ENCODE measurements at regions not wholly inside any gene's neighbourhood (a gene's known extent, or its start where the extent isn't known, plus 50 kb on each side); places are given as distances from the start of the nearest gene placed in this dataset.
"Not testable (repeated sequence)": the region's sequence is repeated elsewhere in the genome, so short reads cannot be mapped to it uniquely, and the experiment has no call there.

DNA sequence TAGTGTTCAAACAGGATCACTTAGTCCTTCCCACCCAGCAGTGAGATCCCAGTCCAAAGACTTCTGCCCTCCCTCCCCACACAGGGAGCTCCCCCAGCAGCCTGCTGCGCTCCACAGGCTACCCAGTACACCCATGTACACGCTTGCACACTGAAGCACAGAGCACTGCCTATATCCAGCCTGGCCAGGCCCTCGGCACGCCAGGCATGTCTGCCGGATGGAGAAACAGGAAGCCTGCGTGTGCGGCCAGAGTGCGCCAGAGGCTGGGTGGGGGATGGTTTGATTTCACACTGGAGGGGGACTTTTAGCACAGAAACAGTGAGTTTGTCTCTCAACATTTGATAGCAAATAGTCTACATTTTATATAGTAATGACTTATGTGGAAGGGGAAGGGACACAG is 833.5 kb upstream of the IGFBP7 start:
- no peak for ATAC-seq (ENCODE audit: insufficient number of reproducible peaks, low FRiP score, low read depth)
- Histone ChIP-seq H3K27me3 (replicated peaks; ENCODE audit: insufficient read depth) (no peaks in the 10 kb centered on the region), H3K9me3 (no peaks in the 10 kb centered on the region), H3K36me3 (no peaks in the 10 kb centered on the region), H3K4me3 (no peak overlapping the region), H3K4me1 (ENCODE audit: control insufficient read depth in 1 of 2, low read depth in 2 of 2) (no peaks in the 10 kb centered on the region), H3K27ac (no peak overlapping the region)
- TF ChIP-seq, protein P1, sequence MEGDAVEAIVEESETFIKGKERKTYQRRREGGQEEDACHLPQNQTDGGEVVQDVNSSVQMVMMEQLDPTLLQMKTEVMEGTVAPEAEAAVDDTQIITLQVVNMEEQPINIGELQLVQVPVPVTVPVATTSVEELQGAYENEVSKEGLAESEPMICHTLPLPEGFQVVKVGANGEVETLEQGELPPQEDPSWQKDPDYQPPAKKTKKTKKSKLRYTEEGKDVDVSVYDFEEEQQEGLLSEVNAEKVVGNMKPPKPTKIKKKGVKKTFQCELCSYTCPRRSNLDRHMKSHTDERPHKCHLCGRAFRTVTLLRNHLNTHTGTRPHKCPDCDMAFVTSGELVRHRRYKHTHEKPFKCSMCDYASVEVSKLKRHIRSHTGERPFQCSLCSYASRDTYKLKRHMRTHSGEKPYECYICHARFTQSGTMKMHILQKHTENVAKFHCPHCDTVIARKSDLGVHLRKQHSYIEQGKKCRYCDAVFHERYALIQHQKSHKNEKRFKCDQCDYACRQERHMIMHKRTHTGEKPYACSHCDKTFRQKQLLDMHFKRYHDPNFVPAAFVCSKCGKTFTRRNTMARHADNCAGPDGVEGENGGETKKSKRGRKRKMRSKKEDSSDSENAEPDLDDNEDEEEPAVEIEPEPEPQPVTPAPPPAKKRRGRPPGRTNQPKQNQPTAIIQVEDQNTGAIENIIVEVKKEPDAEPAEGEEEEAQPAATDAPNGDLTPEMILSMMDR (IDR thresholded peaks at IDR 0.05), result no peak
- no peak for DNase-seq (ENCODE audit: low spot score)

GRCh38 chr4:57937326-57937725 is 827.1 kb upstream of the IGFBP7 start:
- not testable (repeated sequence) for H3K4me3 ChIP-seq; ATAC-seq (ENCODE audit: insufficient number of reproducible peaks, low FRiP score, low read depth); H3K27ac ChIP-seq; H3K9me3 ChIP-seq; H3K27me3 ChIP-seq (replicated peaks; ENCODE audit: insufficient read depth); H3K36me3 ChIP-seq; H3K4me1 ChIP-seq (ENCODE audit: control insufficient read depth in 1 of 2, low read depth in 2 of 2); DNase-seq (ENCODE audit: low spot score)

DNA sequence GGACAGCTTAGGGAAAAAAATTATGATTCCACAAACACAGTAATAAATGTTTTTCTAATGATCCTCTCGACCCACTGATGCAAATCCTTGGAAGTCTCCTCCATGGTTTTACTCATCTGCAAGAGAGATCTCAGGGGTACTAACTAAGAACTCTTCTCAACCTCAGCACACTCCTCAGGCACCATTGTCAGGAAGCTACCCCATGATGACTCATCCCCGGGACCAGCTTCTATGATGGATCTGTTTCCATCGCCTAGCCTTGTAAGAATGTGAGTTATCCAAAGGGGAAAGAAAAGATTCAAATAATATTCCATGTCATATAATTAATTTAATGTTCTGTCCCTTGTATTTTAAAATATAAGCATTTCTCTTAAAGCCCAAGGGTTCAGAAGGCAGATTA is 816.1 kb upstream of the IGFBP7 start:
- ATAC-seq (ENCODE audit: insufficient number of reproducible peaks, low FRiP score, low read depth), result no peak
- Histone ChIP-seq H3K27ac (no peak overlapping the region), H3K4me3 (no peak overlapping the region), H3K27me3 (replicated peaks; ENCODE audit: insufficient read depth) (no peaks in the 10 kb centered on the region), H3K9me3 (no peaks in the 10 kb centered on the region), H3K36me3 (no peaks in the 10 kb centered on the region), H3K4me1 (ENCODE audit: control insufficient read depth in 1 of 2, low read depth in 2 of 2) (no peaks in the 10 kb centered on the region)
- DNase-seq (ENCODE audit: low spot score), result no peak
- TF ChIP-seq, protein P1 (IDR thresholded peaks at IDR 0.05), result no peak

DNA sequence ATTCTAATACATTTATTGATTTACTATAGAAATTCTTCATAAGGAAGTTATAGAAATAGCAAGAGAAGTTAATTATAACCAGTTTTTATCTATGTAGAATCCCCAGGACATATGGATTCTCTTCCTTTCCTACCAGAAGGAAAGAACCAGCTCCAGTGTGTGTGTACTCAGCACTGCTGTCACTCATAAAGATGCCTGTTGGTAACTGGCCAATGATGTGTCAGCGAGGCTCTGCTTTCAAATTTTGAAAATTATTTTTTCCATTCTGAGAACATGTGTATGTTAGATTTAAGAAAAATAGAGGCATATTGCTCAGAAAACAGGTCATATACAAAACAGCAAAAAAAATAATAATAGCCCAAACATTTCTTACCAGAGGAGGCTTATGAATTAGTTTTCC is 814.8 kb upstream of the IGFBP7 start:
- no peak overlapping the region for H3K27ac ChIP-seq
- TF ChIP-seq, protein P1 (IDR thresholded peaks at IDR 0.05), result no peak
- no peaks in the 10 kb centered on the region for H3K4me1 ChIP-seq (ENCODE audit: control insufficient read depth in 1 of 2, low read depth in 2 of 2)
- H3K36me3 ChIP-seq, result no peaks in the 10 kb centered on the region
- DNase-seq (ENCODE audit: low spot score), result no peak
- H3K9me3 ChIP-seq, result no peaks in the 10 kb centered on the region
- no peak for ATAC-seq (ENCODE audit: insufficient number of reproducible peaks, low FRiP score, low read depth)
- H3K4me3 ChIP-seq, result no peak overlapping the region
- H3K27me3 ChIP-seq (replicated peaks; ENCODE audit: insufficient read depth), result no peaks in the 10 kb centered on the region

GRCh38 chr4:57916479-57916878 is 806.3 kb upstream of the IGFBP7 start:
- H3K27ac ChIP-seq, result no peak overlapping the region
- H3K4me3 ChIP-seq, result no peak overlapping the region
- TF ChIP-seq, protein P1 (IDR thresholded peaks at IDR 0.05), result no peak

DNA sequence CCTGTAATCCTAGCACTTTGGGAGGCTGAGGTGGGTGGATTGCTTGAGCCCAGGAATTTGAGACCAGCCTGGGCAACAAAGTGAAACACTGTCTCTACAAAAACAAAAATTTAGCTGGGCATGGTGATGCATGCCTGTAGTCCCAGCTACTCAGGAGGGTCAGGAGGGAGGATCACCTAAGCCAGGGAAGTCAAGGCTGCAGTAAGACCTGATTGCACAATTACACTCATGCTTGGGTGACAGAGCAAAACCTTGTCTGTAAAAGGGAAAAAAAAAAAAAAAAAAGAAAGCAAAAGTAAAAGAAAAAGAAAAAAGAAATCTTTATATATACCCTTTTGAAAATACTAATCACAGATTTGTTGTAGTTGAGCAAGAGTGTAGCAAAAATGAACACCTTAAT is 801.0 kb upstream of the IGFBP7 start:
- Histone ChIP-seq H3K4me1 (ENCODE audit: control insufficient read depth in 1 of 2, low read depth in 2 of 2) (no peaks in the 10 kb centered on the region), H3K4me3 (no peak overlapping the region), H3K27ac (no peak overlapping the region), H3K27me3 (replicated peaks; ENCODE audit: insufficient read depth) (no peaks in the 10 kb centered on the region), H3K9me3 (no peaks in the 10 kb centered on the region), H3K36me3 (no peaks in the 10 kb centered on the region)
- DNase-seq (ENCODE audit: low spot score) (no peak), ATAC-seq (ENCODE audit: insufficient number of reproducible peaks, low FRiP score, low read depth) (no peak)
- TF ChIP-seq, protein P1 (IDR thresholded peaks at IDR 0.05), result no peak

More at GRCh38 chr4:57916479-57916878, 806.3 kb upstream of the IGFBP7 start:
- no peak for DNase-seq (ENCODE audit: low spot score)
- H3K27me3 ChIP-seq (replicated peaks; ENCODE audit: insufficient read depth), result no peaks in the 10 kb centered on the region
- no peaks in the 10 kb centered on the region for H3K36me3 ChIP-seq
- H3K4me1 ChIP-seq (ENCODE audit: control insufficient read depth in 1 of 2, low read depth in 2 of 2), result no peaks in the 10 kb centered on the region
- ATAC-seq (ENCODE audit: insufficient number of reproducible peaks, low FRiP score, low read depth), result no peak
- H3K9me3 ChIP-seq, result no peaks in the 10 kb centered on the region

Data from thoracic aorta (tissue), 2 donors.